HepG2 (cell line): ENCODE measurements at regions not wholly inside any gene's neighbourhood (a gene's known extent, or its start where the extent isn't known, plus 50 kb on each side); places are given as distances from the start of the nearest gene placed in this dataset.

Source experiments
- ATAC-seq: fragments of 200-7000 bp; cut with Tn5 transposase; 3 replicates; pipeline ENCODE4 v1.9.1; 2020; ENCODE audit warnings: mild to moderate bottlenecking, moderate library complexity
- BruUV-seq: library from RNA; stranded (reverse); fragments of 400-500 nt; replicated peaks from 2 replicates; lab custom pipeline; 2021; lab: Mats Ljungman, UMichigan
- CTCF ChIA-PET: fragments of 300-600 bp; formaldehyde crosslinking; extraction: SDS; loops from one replicate; lab custom pipeline; 2021; ENCODE audit warnings: low total read pairs, inconsistent platforms, low intra/inter-chr PET ratio; lab: Yijun Ruan, JAX
- POLR2A ChIA-PET: fragments of 350-600 bp; sonication (Branson Sonifier 250); formaldehyde crosslinking; loops from one replicate; lab custom pipeline; 2020; ENCODE audit warnings: antibody characterized with exemption, inconsistent platforms; lab: Yijun Ruan, JAX
- DNase-seq: peaks from one replicate; pipeline ENCODE4 v3.0.0-alpha.2; 2015; ENCODE audit warnings: low spot score
- FAIRE-seq: peaks from 3 replicates; lab custom pipeline; 2011; peaks lifted over from hg19 to GRCh38; lab: Jason Lieb, UNC
- H2AFZ ChIP-seq: one replicate; pipeline ENCODE4 v1.6.1; 2011; ENCODE audit warnings: low read length, inconsistent platforms
- H3K27ac ChIP-seq: fragments of 300-600 bp; 3 replicates; pipeline ENCODE4 v1.8.0; 2011; ENCODE audit warnings: mixed run types, mild to moderate bottlenecking, mixed read lengths, low read length, inconsistent platforms; ENCODE audit not compliant: insufficient read depth; ENCODE audit errors: extremely low read length
- H3K27me3 ChIP-seq, 2 experiments: fragments of 200-600 bp in 1 of 2; 2 replicates in 1 of 2; 3 replicates in 1 of 2; pipeline versions ENCODE4 v1.6.0 to v1.8.0; 2011; ENCODE audit warnings: low read length in 2 of 2, mild to moderate bottlenecking in 2 of 2, moderate library complexity in 2 of 2, inconsistent platforms in 1 of 2; ENCODE audit not compliant: insufficient read depth in 2 of 2, control insufficient read depth in 1 of 2
- H3K36me3 ChIP-seq, 2 experiments: fragments of 200-600 bp in 1 of 2; replicated peaks in 1 of 2; 2 replicates in 1 of 2; 3 replicates in 1 of 2; pipeline versions ENCODE4 v1.5.1 to v1.8.0; 2011; ENCODE audit warnings: low read length in 2 of 2, inconsistent platforms in 1 of 2; ENCODE audit not compliant: insufficient read depth in 2 of 2, control insufficient read depth in 1 of 2
- H3K4me1 ChIP-seq: 2 replicates; pipeline ENCODE4 v1.5.1; 2012; ENCODE audit warnings: low read length, inconsistent platforms; ENCODE audit not compliant: insufficient read depth
- H3K4me2 ChIP-seq: 2 replicates; pipeline ENCODE4 v1.6.0; 2011; ENCODE audit warnings: low read depth, low read length, inconsistent platforms
- H3K4me3 ChIP-seq, 3 experiments: fragments of 200-600 bp in 1 of 3; sonication (generic), shearing (Covaris generic) in 1 of 3; replicated peaks in 1 of 3; 2 replicates each; pipeline ENCODE4 v1.5.1; 2011 to 2016; ENCODE audit warnings: low read length in 3 of 3, inconsistent platforms in 2 of 3, low read depth in 2 of 3, mild to moderate bottlenecking in 2 of 3, control low read depth in 1 of 3, mixed read lengths in 1 of 3; ENCODE audit not compliant: insufficient read depth in 1 of 3
- H3K79me2 ChIP-seq: one replicate; pipeline ENCODE4 v1.6.1; 2011; ENCODE audit warnings: low read length, inconsistent platforms; ENCODE audit not compliant: insufficient read depth
- H3K9ac ChIP-seq: 2 replicates; pipeline ENCODE4 v1.6.0; 2011; ENCODE audit warnings: mild to moderate bottlenecking, low read depth, low read length, inconsistent platforms; ENCODE audit not compliant: insufficient read depth
- H3K9me3 ChIP-seq: 2 replicates; pipeline ENCODE4 v1.5.1; 2012; ENCODE audit warnings: mild to moderate bottlenecking, low read length
- H4K20me1 ChIP-seq: 2 replicates; pipeline ENCODE4 v1.6.0; 2011; ENCODE audit warnings: inconsistent platforms, mild to moderate bottlenecking, low read length, moderate library complexity; ENCODE audit not compliant: insufficient read depth
- ZMYM2 ChIP-seq: sonication (generic); formaldehyde crosslinking; IDR thresholded peaks from 2 replicates; pipeline ENCODE4 v1.8.0; 2022; ENCODE audit warnings: mild to moderate bottlenecking, missing genetic modification reagents
- ZNF251 ChIP-seq: sonication (generic); formaldehyde crosslinking; IDR thresholded peaks from 2 replicates; pipeline ENCODE4 v1.9.0; 2021; ENCODE audit warnings: mild to moderate bottlenecking, missing genetic modification reagents
- ZNF569 ChIP-seq: sonication (generic); formaldehyde crosslinking; IDR thresholded peaks from 2 replicates; pipeline ENCODE4 v1.5.0; 2020; ENCODE audit warnings: mild to moderate bottlenecking, missing genetic modification reagents, moderate library complexity, borderline replicate concordance
- WGBS: methylation state at CpG from one replicate; pipeline ENCODE4 v1.1.6; 2017; ENCODE audit warnings: low lambda C conversion rate; 5-methylcytosine and 5-hydroxymethylcytosine counted together
- in situ Hi-C: cut with HindIII; loops from 2 replicates; pipeline ENCODE4 v1.10.0; 2017; ENCODE audit warnings: low pct_unique_long_range_greater_than_20kb; ENCODE audit not compliant: extremely low pct_ligation_motif_present
- intact Hi-C: fragments of 100-400 bp; cut with micrococcal nuclease; formaldehyde crosslinking; loops from one replicate; pipeline ENCODE4 v1.10.0; 2022; ENCODE audit not compliant: unreplicated experiment
- TF ChIP-seq, protein P1 (sequence below): sonication (generic); formaldehyde crosslinking; IDR thresholded peaks from 2 replicates; pipeline ENCODE4 v1.4.0; 2020; ENCODE audit warnings: mild to moderate bottlenecking, missing genetic modification reagents
- TF ChIP-seq, protein P2 (sequence below): sonication (generic); formaldehyde crosslinking; IDR thresholded peaks from 2 replicates; pipeline ENCODE4 v1.4.0; 2020; ENCODE audit warnings: mild to moderate bottlenecking, missing genetic modification reagents
- TF ChIP-seq, protein P3 (sequence below): sonication (generic); formaldehyde crosslinking; IDR thresholded peaks from 2 replicates; pipeline ENCODE4 v1.4.0; 2020; ENCODE audit warnings: missing genetic modification reagents, borderline replicate concordance
- TF ChIP-seq, protein P4 (sequence below): fragments of 450-650 bp; IDR thresholded peaks from 2 replicates; pipeline ENCODE4 v1.6.1; 2016

DNA sequence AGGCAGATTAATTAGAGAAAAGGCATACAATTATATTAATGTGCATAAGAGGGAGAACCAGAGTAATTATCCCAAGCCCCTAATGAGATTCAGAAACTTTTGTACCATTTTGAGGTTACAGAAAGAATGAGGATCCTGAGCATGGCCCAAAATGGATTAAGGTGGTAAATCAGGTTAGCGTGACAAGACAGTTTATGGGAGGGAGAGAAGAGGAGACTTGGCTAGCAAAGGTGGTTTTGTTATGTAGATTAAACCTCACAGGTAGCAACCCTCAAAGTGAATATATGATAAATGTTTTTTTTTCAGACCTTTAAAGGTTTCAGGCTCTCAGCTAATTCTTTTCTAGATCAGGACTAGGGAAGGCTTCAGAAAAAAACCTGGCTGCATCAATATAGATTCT lies 781.8 kb downstream of the FAM133A start (continued):
- TF ChIP-seq, protein P1, sequence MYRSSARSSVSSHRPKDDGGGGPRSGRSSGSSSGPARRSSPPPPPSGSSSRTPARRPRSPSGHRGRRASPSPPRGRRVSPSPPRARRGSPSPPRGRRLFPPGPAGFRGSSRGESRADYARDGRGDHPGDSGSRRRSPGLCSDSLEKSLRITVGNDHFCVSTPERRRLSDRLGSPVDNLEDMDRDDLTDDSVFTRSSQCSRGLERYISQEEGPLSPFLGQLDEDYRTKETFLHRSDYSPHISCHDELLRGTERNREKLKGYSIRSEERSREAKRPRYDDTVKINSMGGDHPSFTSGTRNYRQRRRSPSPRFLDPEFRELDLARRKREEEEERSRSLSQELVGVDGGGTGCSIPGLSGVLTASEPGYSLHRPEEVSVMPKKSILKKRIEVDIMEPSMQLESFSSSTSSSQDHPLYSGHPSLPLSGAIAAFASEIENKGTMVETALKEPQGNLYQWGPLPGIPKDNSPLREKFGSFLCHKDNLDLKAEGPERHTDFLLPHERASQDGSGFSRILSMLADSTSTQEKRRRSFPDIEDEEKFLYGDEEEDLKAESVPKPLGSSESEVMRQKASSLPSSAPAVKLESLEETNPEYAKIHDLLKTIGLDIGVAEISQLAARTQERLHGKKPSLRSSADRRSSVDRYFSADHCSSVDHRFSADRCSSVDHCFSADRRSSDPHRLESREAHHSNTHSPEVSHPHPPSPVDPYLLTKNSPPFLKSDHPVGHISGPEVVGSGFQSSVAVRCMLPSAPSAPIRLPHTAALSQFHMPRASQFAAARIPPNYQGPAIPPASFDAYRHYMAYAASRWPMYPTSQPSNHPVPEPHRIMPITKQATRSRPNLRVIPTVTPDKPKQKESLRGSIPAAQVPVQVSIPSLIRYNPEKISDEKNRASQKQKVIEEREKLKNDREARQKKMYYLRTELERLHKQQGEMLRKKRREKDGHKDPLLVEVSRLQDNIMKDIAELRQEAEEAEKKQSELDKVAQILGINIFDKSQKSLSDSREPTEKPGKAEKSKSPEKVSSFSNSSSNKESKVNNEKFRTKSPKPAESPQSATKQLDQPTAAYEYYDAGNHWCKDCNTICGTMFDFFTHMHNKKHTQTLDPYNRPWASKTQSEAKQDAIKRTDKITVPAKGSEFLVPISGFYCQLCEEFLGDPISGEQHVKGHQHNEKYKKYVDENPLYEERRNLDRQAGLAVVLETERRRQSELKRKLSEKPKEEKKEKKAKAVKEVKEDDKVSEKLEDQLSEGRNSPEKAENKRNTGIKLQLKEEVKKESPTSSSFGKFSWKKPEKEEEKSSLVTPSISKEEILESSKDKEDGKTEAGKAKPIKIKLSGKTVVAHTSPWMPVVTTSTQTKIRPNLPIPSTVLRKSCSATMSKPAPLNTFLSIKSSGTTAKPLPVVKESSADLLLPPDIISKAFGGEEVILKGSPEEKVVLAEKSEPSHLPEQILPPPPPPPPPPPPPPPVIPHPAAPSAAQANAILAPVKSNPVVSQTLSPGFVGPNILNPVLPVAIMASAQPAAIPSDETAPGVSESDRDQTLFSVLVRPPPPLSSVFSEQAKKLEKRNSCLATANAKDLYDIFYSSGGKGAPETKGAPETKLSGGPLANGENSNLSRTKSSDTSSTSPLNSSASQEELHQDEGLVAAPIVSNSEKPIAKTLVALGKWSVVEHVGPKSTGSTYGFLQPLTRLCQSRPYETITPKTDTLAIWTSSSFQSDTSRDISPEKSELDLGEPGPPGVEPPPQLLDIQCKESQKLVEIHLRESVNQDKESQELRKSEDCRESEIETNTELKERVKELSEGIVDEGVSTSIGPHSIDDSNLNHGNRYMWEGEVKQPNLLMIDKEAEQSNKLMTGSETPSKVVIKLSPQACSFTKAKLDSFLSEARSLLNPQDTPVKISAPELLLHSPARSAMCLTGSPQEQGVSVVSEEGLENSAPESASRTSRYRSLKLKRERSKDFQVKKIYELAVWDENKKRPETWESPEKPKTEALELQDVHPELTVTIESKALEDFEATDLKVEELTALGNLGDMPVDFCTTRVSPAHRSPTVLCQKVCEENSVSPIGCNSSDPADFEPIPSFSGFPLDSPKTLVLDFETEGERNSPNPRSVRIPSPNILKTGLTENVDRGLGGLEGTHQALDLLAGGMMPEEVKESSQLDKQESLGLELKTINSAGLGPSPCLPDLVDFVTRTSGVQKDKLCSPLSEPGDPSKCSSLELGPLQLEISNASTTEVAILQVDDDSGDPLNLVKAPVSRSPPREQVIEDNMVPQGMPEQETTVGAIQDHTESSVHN (CRISPR knock-in tag), result no peak
- TF ChIP-seq, all 625 proteins: peak for 0

DNA sequence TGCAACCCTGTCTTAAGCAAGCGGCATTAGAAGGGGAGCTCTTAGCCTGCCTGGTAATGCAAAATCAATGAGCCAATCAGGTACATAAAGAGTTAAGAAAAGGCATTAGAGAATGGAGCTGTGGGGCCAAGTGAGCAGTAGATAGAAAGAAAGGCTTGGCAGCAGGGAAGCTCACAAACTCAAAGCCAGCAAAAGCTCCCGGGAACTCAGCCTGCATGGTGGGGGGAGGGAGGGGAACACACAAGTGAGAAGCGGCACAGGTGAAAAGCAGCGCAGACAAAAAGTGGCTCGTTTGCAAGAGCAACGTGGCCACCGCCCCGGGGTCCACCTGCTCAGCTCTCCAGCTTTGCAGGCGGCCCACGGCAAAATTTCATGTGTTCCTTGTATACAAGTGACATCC lies 818.5 kb downstream of the FAM133A start:
- DNase-seq (no peak), ATAC-seq (no peak), FAIRE-seq (no peak)
- no peaks in the 10 kb centered on the region for H4K20me1 ChIP-seq
- H2AFZ ChIP-seq, result no peak overlapping the region
- no peak overlapping the region for H3K4me2 ChIP-seq
- no peak overlapping the region for H3K27ac ChIP-seq
- H3K4me1 ChIP-seq, result no peaks in the 10 kb centered on the region
- H3K9ac ChIP-seq, result no peak overlapping the region
- POLR2A ChIA-PET, result no interaction called here
- no peaks in the 10 kb centered on the region for H3K79me2 ChIP-seq
- H3K9me3 ChIP-seq, result no peaks in the 10 kb centered on the region
- intact Hi-C loops, result no loop called here
- 54% methylated on average over 3 of the region's 10 CpGs for WGBS
- BruUV-seq, result no TSS peak
- no peak overlapping the region for H3K4me3 ChIP-seq
- no peaks in the 10 kb centered on the region for H3K36me3 ChIP-seq
- no peaks in the 10 kb centered on the region for H3K27me3 ChIP-seq
- CTCF ChIA-PET, result no interaction called here
- in situ Hi-C loops, result no loop called here
- TF ChIP-seq, protein P2, sequence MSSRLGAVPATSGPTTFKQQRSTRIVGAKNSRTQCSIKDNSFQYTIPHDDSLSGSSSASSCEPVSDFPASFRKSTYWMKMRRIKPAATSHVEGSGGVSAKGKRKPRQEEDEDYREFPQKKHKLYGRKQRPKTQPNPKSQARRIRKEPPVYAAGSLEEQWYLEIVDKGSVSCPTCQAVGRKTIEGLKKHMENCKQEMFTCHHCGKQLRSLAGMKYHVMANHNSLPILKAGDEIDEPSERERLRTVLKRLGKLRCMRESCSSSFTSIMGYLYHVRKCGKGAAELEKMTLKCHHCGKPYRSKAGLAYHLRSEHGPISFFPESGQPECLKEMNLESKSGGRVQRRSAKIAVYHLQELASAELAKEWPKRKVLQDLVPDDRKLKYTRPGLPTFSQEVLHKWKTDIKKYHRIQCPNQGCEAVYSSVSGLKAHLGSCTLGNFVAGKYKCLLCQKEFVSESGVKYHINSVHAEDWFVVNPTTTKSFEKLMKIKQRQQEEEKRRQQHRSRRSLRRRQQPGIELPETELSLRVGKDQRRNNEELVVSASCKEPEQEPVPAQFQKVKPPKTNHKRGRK (CRISPR knock-in tag), result no peak
- TF ChIP-seq ZNF569 (no peak), ZMYM2 (no peak), ZNF251 (CRISPR knock-in tag) (no peak)
- TF ChIP-seq, protein P3, sequence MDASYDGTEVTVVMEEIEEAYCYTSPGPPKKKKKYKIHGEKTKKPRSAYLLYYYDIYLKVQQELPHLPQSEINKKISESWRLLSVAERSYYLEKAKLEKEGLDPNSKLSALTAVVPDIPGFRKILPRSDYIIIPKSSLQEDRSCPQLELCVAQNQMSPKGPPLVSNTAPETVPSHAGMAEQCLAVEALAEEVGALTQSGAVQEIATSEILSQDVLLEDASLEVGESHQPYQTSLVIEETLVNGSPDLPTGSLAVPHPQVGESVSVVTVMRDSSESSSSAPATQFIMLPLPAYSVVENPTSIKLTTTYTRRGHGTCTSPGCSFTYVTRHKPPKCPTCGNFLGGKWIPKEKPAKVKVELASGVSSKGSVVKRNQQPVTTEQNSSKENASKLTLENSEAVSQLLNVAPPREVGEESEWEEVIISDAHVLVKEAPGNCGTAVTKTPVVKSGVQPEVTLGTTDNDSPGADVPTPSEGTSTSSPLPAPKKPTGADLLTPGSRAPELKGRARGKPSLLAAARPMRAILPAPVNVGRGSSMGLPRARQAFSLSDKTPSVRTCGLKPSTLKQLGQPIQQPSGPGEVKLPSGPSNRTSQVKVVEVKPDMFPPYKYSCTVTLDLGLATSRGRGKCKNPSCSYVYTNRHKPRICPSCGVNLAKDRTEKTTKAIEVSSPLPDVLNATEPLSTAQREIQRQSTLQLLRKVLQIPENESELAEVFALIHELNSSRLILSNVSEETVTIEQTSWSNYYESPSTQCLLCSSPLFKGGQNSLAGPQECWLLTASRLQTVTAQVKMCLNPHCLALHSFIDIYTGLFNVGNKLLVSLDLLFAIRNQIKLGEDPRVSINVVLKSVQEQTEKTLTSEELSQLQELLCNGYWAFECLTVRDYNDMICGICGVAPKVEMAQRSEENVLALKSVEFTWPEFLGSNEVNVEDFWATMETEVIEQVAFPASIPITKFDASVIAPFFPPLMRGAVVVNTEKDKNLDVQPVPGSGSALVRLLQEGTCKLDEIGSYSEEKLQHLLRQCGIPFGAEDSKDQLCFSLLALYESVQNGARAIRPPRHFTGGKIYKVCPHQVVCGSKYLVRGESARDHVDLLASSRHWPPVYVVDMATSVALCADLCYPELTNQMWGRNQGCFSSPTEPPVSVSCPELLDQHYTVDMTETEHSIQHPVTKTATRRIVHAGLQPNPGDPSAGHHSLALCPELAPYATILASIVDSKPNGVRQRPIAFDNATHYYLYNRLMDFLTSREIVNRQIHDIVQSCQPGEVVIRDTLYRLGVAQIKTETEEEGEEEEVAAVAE (CRISPR knock-in tag), result no peak
- TF ChIP-seq, protein P4, sequence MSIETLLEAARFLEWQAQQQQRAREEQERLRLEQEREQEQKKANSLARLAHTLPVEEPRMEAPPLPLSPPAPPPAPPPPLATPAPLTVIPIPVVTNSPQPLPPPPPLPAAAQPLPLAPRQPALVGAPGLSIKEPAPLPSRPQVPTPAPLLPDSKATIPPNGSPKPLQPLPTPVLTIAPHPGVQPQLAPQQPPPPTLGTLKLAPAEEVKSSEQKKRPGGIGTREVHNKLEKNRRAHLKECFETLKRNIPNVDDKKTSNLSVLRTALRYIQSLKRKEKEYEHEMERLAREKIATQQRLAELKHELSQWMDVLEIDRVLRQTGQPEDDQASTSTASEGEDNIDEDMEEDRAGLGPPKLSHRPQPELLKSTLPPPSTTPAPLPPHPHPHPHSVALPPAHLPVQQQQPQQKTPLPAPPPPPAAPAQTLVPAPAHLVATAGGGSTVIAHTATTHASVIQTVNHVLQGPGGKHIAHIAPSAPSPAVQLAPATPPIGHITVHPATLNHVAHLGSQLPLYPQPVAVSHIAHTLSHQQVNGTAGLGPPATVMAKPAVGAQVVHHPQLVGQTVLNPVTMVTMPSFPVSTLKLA, result no peak
